Ramos (cell line): ENCODE measurements at regions not wholly inside any gene's neighbourhood (a gene's known extent, or its start where the extent isn't known, plus 50 kb on each side); places are given as distances from the start of the nearest gene placed in this dataset.

Experiments used
- in situ Hi-C: fragments of 300-500 bp; cut with MboI; formaldehyde crosslinking; loops from one replicate; pipeline ENCODE4 v1.14.3; 2022; ENCODE audit warnings: low sequenced_read_pairs; ENCODE audit not compliant: unreplicated experiment

DNA sequence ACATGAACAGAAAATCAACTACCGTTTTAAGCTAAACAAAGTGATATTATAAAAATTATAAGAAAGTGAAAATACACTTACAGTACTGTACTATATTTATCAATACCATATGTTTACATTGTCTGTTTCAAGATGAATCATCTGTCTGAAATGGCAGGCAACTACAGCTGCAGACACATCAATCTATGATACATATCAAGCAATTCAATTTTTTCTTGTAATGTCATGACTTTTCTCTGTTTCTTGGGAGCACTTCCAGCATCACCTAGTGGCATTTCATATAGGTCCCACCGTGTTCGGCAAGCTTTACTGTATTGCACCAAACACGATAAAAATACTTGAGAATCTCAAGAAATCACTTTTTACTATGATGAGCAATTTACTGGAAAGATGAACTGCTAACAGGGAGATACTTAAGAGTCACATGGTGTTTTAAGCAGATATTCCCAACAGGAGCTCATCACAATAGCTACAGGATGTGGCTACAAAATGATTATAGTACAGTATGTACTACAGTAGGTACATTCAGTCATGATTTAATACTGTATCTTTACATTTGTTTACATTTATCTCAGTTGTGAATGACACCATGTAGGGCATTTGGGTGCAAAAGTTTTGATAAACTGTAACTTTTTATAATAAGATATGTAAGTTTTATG lies 207.4 kb downstream of the ADAM29 start:
- in situ Hi-C loops, result no loop called here

- in situ Hi-C loops, result no loop called here
Observed at GRCh38 chr4:175127314-175127713, 209.2 kb downstream of the ADAM29 start.

DNA sequence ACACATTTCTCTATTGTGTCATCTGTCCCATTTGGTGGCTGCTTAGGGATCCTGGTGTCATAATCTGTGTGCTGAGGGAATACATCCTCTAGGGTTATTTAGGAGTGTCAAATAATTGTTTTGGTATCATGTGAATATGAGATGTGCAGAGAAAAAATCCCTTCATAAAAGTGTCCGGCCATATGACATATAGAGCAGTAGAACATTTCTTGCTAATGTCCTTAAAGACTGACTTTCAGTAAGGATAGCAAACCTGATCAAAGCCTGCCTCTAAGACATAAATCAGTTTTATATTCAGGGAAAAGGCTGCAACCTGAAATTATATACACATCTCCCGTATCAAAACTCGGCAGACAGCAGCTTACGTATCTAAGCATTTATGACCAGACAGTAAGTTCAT lies 211.6 kb downstream of the ADAM29 start:
- in situ Hi-C loops, result no loop called here

- in situ Hi-C loops, result no loop called here
Observed at GRCh38 chr4:175139205-175139604, 221.0 kb downstream of the ADAM29 start.

DNA sequence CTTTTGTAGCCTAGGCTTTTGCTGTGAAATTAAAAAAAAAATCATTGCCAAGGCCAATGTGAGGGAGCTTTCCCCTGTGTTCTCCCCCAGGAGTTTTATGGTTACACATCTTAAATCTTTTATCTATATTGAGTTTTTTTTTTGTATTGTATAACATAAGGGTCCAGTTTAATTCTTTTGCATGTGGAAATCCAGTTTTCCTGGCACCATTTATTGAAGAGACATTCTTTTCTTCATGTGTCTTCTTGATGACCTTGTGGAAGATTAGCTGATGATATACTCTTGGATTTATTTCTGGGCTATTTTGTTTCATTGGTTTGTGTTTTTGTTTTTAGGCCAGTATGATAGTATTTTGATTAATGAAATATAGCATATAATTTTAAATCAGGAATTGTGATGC lies 225.0 kb downstream of the ADAM29 start:
- in situ Hi-C loops, result no loop called here

DNA sequence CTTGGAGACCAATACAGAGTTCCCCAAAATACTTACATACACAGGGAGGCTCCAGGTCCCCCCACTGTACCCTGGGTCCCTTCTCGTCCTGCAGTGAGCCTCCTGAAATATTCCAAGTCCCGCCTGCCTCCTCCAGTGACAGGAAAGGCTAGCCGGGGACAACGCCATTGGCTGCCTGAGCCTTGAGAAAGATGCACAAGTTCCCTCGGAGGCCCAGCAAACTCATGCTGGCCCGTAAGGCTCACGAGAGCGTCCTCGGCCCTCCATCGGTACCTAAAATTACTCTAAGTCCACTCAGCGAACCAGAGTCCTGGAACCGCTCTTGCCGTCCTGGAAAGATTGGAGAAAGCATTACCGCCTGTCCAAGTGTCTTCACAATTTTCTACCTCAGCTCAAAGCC lies 228.6 kb downstream of the ADAM29 start:
- in situ Hi-C loops, result no loop called here

GRCh38 chr4:175147233-175147632 lies 229.1 kb downstream of the ADAM29 start:
- in situ Hi-C loops, result no loop called here

- in situ Hi-C loops, result no loop called here
Observed at GRCh38 chr4:175166020-175166419, 247.9 kb downstream of the ADAM29 start.

DNA sequence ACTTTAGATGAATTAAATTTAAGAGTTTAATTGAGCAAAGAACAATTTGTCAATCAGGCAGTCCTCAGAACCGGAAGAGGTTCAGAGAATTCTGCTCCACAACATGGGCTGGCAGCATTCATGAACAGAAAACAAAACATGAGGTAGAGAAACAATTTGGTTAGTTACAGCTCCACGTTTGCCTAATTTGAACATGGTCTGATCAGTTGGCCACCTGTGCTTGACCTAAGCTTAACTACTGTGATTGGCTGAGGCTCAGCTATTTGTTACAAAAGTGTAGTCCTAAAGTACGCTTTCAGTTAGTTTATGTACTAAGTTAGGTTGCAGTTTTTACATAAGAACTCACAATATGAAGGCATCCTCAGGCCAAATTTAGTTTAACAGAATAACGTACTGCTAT lies 258.6 kb downstream of the ADAM29 start:
- in situ Hi-C loops, result no loop called here

DNA sequence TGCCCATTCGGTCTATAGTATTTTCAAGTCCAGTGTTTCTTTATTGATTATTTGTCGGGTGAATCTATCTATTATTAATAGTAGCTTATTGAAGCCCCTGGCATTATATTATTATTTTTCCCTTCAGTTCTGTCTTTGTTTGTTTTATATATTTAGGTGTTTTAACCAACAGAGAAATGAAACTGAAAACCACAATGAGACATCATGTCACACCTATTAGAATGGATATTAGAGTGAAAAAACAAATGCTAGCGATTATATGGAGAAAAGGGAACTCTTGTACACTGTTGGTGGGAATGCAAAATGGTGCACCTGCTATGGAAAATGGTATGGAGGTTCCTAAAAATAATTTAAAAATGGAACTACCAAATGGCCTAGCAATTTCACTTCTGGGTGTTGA lies 272.5 kb downstream of the ADAM29 start:
- in situ Hi-C loops, result no loop called here

DNA sequence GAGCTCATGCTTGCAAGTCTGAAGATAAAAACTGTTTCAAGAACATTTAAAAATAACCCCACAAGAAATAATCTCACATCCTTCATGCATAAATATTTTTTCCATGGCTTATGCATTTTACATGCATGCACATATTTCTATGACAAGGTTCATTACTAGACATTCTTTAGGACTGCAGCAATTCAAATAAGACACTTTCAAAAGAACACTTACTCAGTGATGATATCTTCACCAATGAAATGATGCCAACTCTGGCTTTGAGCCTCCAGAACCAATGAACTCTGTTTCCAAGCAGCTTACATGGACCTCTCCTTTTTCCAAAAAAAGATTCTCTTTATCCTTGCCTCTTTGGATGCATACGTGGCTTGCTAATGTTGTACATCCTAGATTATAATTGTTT lies 279.9 kb downstream of the ADAM29 start:
- in situ Hi-C loops, result no loop called here

DNA sequence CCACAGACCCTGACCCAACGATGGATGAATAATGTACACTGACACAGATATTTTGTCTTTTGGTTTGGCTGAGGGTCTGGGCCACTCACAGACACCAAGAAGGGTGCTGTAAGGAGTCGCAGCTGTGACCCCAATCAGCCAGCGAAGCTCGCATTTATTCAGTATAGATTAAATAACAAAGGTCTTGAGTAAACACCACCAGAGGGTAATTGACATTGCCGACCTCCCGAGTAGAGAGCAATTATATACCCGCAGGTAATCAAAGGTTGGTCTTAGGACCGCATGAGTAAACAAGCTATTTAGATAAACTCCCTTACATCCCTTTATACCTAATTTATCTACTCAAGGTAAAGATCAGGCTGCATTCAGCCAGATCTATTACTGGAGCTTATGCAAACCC lies 297.1 kb downstream of the ADAM29 start:
- in situ Hi-C loops, result no loop called here

GRCh38 chr4:175215657-175216056 lies 297.5 kb downstream of the ADAM29 start:
- in situ Hi-C loops, result no loop called here

GRCh38 chr4:175229154-175229553 lies 311.0 kb downstream of the ADAM29 start:
- in situ Hi-C loops, result no loop called here

DNA sequence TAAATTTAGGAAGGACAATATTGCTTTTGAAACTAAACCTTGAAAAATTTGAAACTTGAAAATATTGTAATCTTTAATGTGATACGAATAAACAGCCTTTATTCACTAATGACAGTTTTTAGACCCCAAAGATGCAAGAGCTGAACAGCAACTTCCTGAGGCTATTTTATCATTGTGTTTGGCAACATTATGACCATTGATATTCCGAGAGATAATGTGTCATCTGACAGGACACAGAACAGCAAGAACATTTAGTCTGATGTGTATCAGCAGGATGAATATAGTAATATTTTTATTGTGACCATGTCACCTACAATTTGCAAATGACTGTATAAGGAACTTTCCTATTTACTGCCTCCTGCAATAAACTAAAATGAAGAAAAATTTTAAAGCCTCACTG lies 316.0 kb downstream of the ADAM29 start:
- in situ Hi-C loops, result no loop called here

DNA sequence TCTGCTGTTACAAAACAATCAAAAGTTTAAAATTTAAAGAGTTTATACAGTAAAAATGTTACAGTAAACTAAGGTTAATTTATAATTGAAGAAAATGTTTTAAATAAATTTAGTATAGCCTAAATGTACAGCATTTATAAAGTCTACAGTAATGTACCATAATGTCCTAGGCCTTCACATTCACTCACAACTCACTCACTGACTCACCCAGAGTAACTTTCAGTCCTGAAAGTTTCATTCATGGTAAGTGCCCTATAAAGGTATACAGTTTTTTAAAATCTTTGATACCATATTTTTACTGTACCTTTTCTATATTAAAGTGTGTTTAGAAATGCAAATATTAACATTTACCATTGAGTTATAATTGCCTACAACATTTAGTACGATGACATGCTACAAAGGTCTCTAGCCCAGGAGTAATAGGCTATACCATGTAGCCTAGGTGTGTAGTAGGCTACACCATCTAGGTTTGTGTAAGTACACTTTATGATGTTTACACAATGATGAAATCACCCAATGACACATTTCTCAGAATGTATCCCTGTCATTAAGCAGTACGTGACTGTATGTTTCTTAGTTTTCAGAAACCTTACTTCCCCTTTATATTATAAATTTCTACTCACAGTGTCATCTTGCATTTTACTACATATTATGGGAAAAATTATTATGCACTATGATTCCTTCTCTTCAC lies 320.8 kb downstream of the ADAM29 start:
- in situ Hi-C loops, result no loop called here

GRCh38 chr4:175246941-175247340 lies 328.8 kb downstream of the ADAM29 start:
- in situ Hi-C loops, result no loop called here

DNA sequence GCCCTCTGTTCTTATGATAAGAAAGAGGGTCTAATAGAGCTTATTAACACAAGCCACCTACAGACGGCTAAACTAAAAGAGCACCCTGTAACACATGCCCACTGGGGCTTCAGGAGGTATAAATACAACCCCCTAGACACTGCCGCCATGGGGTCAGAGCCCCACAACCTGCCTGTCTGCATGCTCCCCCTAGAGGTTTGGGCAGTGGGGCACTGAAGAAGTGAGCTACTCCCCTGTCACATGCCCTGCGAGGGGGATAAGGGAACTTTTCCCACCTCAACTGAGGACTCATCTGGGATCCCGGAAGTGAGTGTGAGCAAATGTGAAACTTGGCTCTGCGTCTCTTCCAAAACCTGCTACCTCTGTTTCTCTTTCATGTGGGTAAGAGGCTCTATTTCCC lies 334.5 kb downstream of the ADAM29 start:
- in situ Hi-C loops, result loop anchor here (10.0 kb wide), 1 partner anchor 378 kb away; no protein-coding TSS in a partner anchor

- in situ Hi-C loops, result loop anchor here (10.0 kb wide), 1 partner anchor 379 kb away; no protein-coding TSS in a partner anchor
Observed at GRCh38 chr4:175253184-175253902, 335.2 kb downstream of the ADAM29 start.

DNA sequence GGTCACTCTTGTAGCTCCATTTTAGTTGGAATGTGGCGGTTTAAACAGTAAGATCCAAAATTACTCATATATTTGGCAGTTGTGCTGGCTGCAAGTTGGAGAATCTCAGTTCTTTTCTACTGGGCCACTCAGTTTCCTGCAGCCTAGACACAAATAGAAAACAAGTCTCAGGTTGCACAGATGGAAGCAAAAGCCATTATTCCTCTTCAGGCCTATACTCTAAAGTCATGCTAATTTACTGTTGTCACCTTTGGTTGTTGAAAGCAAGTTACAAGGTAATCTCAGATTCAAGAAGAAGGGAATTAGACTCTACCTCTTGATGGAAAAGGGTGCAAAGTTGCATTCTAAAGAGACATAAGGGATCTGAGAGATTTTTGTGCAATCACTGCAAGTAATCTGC lies 345.4 kb downstream of the ADAM29 start:
- in situ Hi-C loops, result no loop called here

GRCh38 chr4:175271010-175271630 lies 353.0 kb downstream of the ADAM29 start:
- in situ Hi-C loops, result no loop called here
